Body of pancreas (tissue), 4 donors: ENCODE measurements at regions not wholly inside any gene's neighbourhood (a gene's known extent, or its start where the extent isn't known, plus 50 kb on each side); places are given as distances from the start of the nearest gene placed in this dataset.

ENCODE experiments used
- ATAC-seq: fragments of 150-250 bp; one replicate; pipeline ENCODE4 v1.9.1; 2016
- DNase-seq, 4 donors: peaks; one replicate each; pipeline ENCODE4 v3.0.0-alpha.2; 2019
- H3K27ac ChIP-seq, 4 donors: fragments of 200-600 bp; sonication (generic); 1 replicate in 3 of 4; 2 replicates in 1 of 4; pipeline versions ENCODE4 v1.5.1 to v1.6.1; 2016 to 2019; ENCODE audit warnings: mild to moderate bottlenecking in 1 of 4, mixed read lengths in 1 of 4, moderate library complexity in 1 of 4
- H3K27me3 ChIP-seq, 2 donors: fragments of 200-600 bp; sonication (generic); one replicate each; pipeline ENCODE4 v1.6.0; 2016; ENCODE audit warnings: mild to moderate bottlenecking in 1 of 2
- H3K36me3 ChIP-seq, 2 donors: fragments of 200-600 bp; sonication (generic); replicated peaks in 1 of 2; 2 replicates each; pipeline ENCODE4 v1.5.1; 2016; ENCODE audit warnings: low read depth in 2 of 2; ENCODE audit not compliant: insufficient read depth in 1 of 2
- H3K4me1 ChIP-seq: fragments of 200-600 bp; sonication (generic); one replicate; pipeline ENCODE4 v1.6.0; 2016
- H3K4me3 ChIP-seq, 2 donors: fragments of 200-600 bp; sonication (generic); 1 replicate in 1 of 2; 2 replicates in 1 of 2; pipeline ENCODE4 v1.5.1; 2016 to 2019
- H3K9me3 ChIP-seq, 3 donors: fragments of 200-600 bp; sonication (generic); 1 replicate in 2 of 3; 2 replicates in 1 of 3; pipeline ENCODE4 v1.5.1; 2016
- CTCF ChIP-seq, 7 experiments: fragments of 450-650 bp in 4 of 7; fragments of 200-600 bp in 3 of 7; sonication (generic) in 3 of 7; IDR thresholded peaks; one replicate each; pipeline ENCODE4 v1.5.1; 2016 to 2019; ENCODE audit warnings: antibody characterized with exemption in 7 of 7
- POLR2A ChIP-seq, 3 donors: fragments of 450-650 bp; IDR thresholded peaks; one replicate each; pipeline ENCODE4 v1.6.1; 2016; ENCODE audit warnings: antibody characterized with exemption in 3 of 3, mild to moderate bottlenecking in 2 of 3
- WGBS, 2 donors: methylation state at CpG; one replicate each; pipeline ENCODE4 v1.1.5; 2017; 5-methylcytosine and 5-hydroxymethylcytosine counted together
- intact Hi-C: fragments of 100-400 bp; cut with DNase I; formaldehyde crosslinking; loops from one replicate; pipeline ENCODE4 v1.15.1; 2023

- ATAC-seq (no peak), DNase-seq (no peak)
- peaks cover 10% of the 10 kb centered on the region for H3K4me1 ChIP-seq
- 90 to 94% methylated on average over 4 of the region's 4 CpGs for WGBS, 2 donors
- TF ChIP-seq POLR2A (IDR thresholded peaks at IDR 0.05) (no peak), CTCF (IDR thresholded peaks at IDR 0.05) (no peak)
- intact Hi-C loops: no loop called here
- H3K9me3 ChIP-seq: no peaks in the 10 kb centered on the region
- H3K4me3 ChIP-seq: no peak overlapping the region
- no peaks in the 10 kb centered on the region for H3K27me3 ChIP-seq
- H3K36me3 ChIP-seq: no peaks in the 10 kb centered on the region
- H3K27ac ChIP-seq: no peak overlapping the region
These were observed 427.8 kb upstream of the ZMIZ1 start for GRCh38 chr10:78640796-78641636.

- Histone ChIP-seq H3K27me3 (no peaks in the 10 kb centered on the region), H3K4me3 (no peak overlapping the region), H3K36me3 (no peaks in the 10 kb centered on the region), H3K4me1 (peaks cover 10% of the 10 kb centered on the region), H3K9me3 (no peaks in the 10 kb centered on the region), H3K27ac (no peak overlapping the region)
- DNase-seq: no peak
- WGBS, 2 donors: 61 to 65% methylated on average over 5 of the region's 5 CpGs
- no peak for ATAC-seq
- TF ChIP-seq POLR2A (IDR thresholded peaks at IDR 0.05) (no peak), CTCF (IDR thresholded peaks at IDR 0.05) (no peak)
- intact Hi-C loops: no loop called here
These were observed 427.1 kb upstream of the ZMIZ1 start for GRCh38 chr10:78641693-78642092.

GRCh38 chr10:78642269-78642816, 426.4 kb upstream of the ZMIZ1 start:
- H3K4me1 ChIP-seq: peaks cover 10% of the 10 kb centered on the region
- intact Hi-C loops: no loop called here
- 47 to 81% methylated on average over 2 to 4 of the region's 4 CpGs for whole genome bisulfite sequencing, 2 donors
- no peak for TF ChIP-seq POLR2A (IDR thresholded peaks at IDR 0.05)
- no peak for TF ChIP-seq CTCF (IDR thresholded peaks at IDR 0.05)
- no peaks in the 10 kb centered on the region for H3K27me3 ChIP-seq
- H3K9me3 ChIP-seq: no peaks in the 10 kb centered on the region
- ATAC-seq (no peak), DNase-seq (no peak)
- H3K36me3 ChIP-seq: no peaks in the 10 kb centered on the region
- no peak overlapping the region for H3K4me3 ChIP-seq
- no peak overlapping the region for H3K27ac ChIP-seq

- intact Hi-C loops: no loop called here
- Histone ChIP-seq H3K9me3 (no peaks in the 10 kb centered on the region), H3K4me1 (peaks cover 10% of the 10 kb centered on the region), H3K27ac (no peak overlapping the region), H3K36me3 (no peaks in the 10 kb centered on the region), H3K27me3 (no peaks in the 10 kb centered on the region), H3K4me3 (no peak overlapping the region)
- DNase-seq: no peak
- no peak for ATAC-seq
- WGBS, 2 donors: 87 to 97% methylated on average over 4 of the region's 4 CpGs
- no peak for TF ChIP-seq CTCF (IDR thresholded peaks at IDR 0.05)
- TF ChIP-seq POLR2A (IDR thresholded peaks at IDR 0.05): no peak
These were observed 425.3 kb upstream of the ZMIZ1 start for GRCh38 chr10:78643513-78643912.

- intact Hi-C loops: no loop called here
- no peak for DNase-seq
- 86 to 95% methylated on average over 2 of the region's 2 CpGs for WGBS, 2 donors
These were observed 424.2 kb upstream of the ZMIZ1 start for GRCh38 chr10:78644550-78644949.

More at GRCh38 chr10:78644550-78644949, 424.2 kb upstream of the ZMIZ1 start:
- Histone ChIP-seq H3K4me1 (peaks cover 10% of the 10 kb centered on the region), H3K27ac (no peak overlapping the region), H3K9me3 (no peaks in the 10 kb centered on the region), H3K36me3 (no peaks in the 10 kb centered on the region), H3K27me3 (no peaks in the 10 kb centered on the region), H3K4me3 (no peak overlapping the region)
- no peak for TF ChIP-seq CTCF (IDR thresholded peaks at IDR 0.05)
- TF ChIP-seq POLR2A (IDR thresholded peaks at IDR 0.05): no peak
- ATAC-seq: no peak
